ENCODE measurements at regions not wholly inside any gene's neighbourhood (a gene's known extent, or its start where the extent isn't known, plus 50 kb on each side); places are given as distances from the start of the nearest gene placed in this dataset.

DNA sequence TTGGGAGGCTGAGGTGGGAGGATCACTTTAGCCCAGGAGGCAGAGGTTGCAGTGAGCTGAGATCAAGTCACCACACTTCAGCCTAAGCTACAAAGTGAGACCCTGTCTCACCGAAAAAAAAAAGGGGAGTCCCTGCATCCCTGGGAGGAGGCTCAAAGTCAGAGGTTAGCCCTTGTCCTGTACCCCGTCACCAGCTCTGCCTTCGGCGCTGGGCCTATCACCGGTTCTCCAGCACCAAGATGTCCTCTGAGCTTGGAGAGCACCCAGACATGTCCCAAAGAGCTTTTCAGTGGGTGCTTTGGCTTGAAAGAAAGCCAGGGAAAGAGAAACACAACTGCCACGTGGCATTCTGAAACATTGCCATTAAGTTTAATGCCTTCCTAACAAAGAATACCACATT lies 356.9 kb upstream of the TSHZ3 start:
- H2BK15ac ChIP-seq (ENCODE audit: low read length) = no peak overlapping the region
- no peak overlapping the region for H2BK12ac ChIP-seq (ENCODE audit: low read depth, low read length)
- H4K91ac ChIP-seq (replicated peaks; ENCODE audit: insufficient read length, low read length) = no peak overlapping the region
- no peaks in the 10 kb centered on the region for H3K9me3 ChIP-seq (ENCODE audit: insufficient read depth in 2 of 2, low read depth in 1 of 2, low read length in 1 of 2)
- H2AFZ ChIP-seq (ENCODE audit: low read length) = no peak overlapping the region
- H3K79me1 ChIP-seq (ENCODE audit: low read depth, low read length) = no peaks in the 10 kb centered on the region
- WGBS, 2 experiments (ENCODE audit: extremely low coverage in 1 of 2, insufficient coverage in 1 of 2, insufficient read length in 1 of 2, insufficient replicate concordance in 2 of 2, low coverage in 1 of 2, low lambda C conversion rate in 2 of 2, missing lambda C conversion rate in 1 of 2) = 98% methylated on average over 6 of the region's 6 CpGs; no CpG with 5 or more reads in 1 of the 2 experiments
- ChIA-PET POLR2A (ENCODE audit: partially characterized antibody) (no interaction called here), CTCF (ENCODE audit: partially characterized antibody) (no interaction called here)
- H3K36me3 ChIP-seq (ENCODE audit: control insufficient read depth in 2 of 4, insufficient read depth in 4 of 4, low read length in 3 of 4) = no peaks in the 10 kb centered on the region
- no peak overlapping the region for H3K23ac ChIP-seq (ENCODE audit: insufficient read length)
- no peak overlapping the region for H3K4ac ChIP-seq (replicated peaks; ENCODE audit: insufficient read length, low read depth, low read length)
- no peaks in the 10 kb centered on the region for H4K20me1 ChIP-seq (replicated peaks in 1 of 2; ENCODE audit: control insufficient read depth in 1 of 2, insufficient read depth in 2 of 2, low read length in 2 of 2)
- H3K79me2 ChIP-seq (ENCODE audit: control insufficient read depth in 1 of 2, insufficient read depth in 2 of 2, low read length in 2 of 2) = no peaks in the 10 kb centered on the region
- H3K4me3 ChIP-seq (ENCODE audit: extremely low read depth in 1 of 4, insufficient read depth in 2 of 4, low read depth in 3 of 4, low read length in 4 of 4) = no peak overlapping the region
- FAIRE-seq (no peak), DNase-seq (ENCODE audit: low read depth in 1 of 2, low spot score in 2 of 2) (no peak)
- H2BK20ac ChIP-seq (ENCODE audit: low read length) = no peak overlapping the region
- no peak overlapping the region for H2AK5ac ChIP-seq (ENCODE audit: low read depth, low read length)
- no peak overlapping the region for H3K27ac ChIP-seq (ENCODE audit: low read depth, low read length)
- H3K4me2 ChIP-seq (ENCODE audit: insufficient read depth in 1 of 2, low read depth in 2 of 2, low read length in 2 of 2) = no peak overlapping the region
- no peaks in the 10 kb centered on the region for H3K4me1 ChIP-seq (replicated peaks in 1 of 4; ENCODE audit: control insufficient read depth in 3 of 4, insufficient read depth in 4 of 4, low read length in 3 of 4)
- TF ChIP-seq KDM5A (IDR thresholded peaks at IDR 0.05; ENCODE audit: low read length) (no peak), HDAC6 (IDR thresholded peaks at IDR 0.05; ENCODE audit: low read depth, low read length) (no peak), TCF12 (IDR thresholded peaks at IDR 0.05; ENCODE audit: low read depth, low read length) (no peak), CHD1 (IDR thresholded peaks at IDR 0.05; ENCODE audit: low read depth, low read length) (no peak), CTBP2 (IDR thresholded peaks at IDR 0.05; ENCODE audit: borderline replicate concordance, insufficient read depth, insufficient read length, low read length) (no peak), CEBPB (IDR thresholded peaks at IDR 0.05; ENCODE audit: low read depth, low read length) (no peak), PHF8 (conservative IDR thresholded peaks at IDR 0.05; ENCODE audit: low read depth, low read length) (no peak), RAD21 (IDR thresholded peaks at IDR 0.05 in 1 of 2, conservative IDR thresholded peaks at IDR 0.05 in 1 of 2; ENCODE audit: low read depth in 2 of 2, low read length in 2 of 2) (no peak)
- TF ChIP-seq, protein P1, sequence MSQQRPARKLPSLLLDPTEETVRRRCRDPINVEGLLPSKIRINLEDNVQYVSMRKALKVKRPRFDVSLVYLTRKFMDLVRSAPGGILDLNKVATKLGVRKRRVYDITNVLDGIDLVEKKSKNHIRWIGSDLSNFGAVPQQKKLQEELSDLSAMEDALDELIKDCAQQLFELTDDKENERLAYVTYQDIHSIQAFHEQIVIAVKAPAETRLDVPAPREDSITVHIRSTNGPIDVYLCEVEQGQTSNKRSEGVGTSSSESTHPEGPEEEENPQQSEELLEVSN (IDR thresholded peaks at IDR 0.05) = no peak
- no peak overlapping the region for H4K5ac ChIP-seq (ENCODE audit: insufficient read length, low read depth, low read length)
- H3K18ac ChIP-seq (ENCODE audit: extremely low read depth, low read length) = no peak overlapping the region
- no peak overlapping the region for H3K56ac ChIP-seq (replicated peaks; ENCODE audit: insufficient read length, low read depth, low read length)
- no peaks in the 10 kb centered on the region for H3K27me3 ChIP-seq (replicated peaks in 1 of 4; ENCODE audit: control insufficient read depth in 3 of 4, extremely low read depth in 1 of 4, insufficient read depth in 3 of 4, low read length in 3 of 4)
- no peak overlapping the region for H2BK5ac ChIP-seq (ENCODE audit: low read depth, low read length)
- H4K8ac ChIP-seq (ENCODE audit: extremely low read depth, insufficient read depth, low read length) = no peak overlapping the region
- no peaks in the 10 kb centered on the region for H3K23me2 ChIP-seq (ENCODE audit: low read depth, low read length)
- H3K14ac ChIP-seq (ENCODE audit: insufficient read length) = no peak overlapping the region
- no peak overlapping the region for H3K9ac ChIP-seq (replicated peaks in 1 of 4; ENCODE audit: extremely low read depth in 1 of 4, low read depth in 3 of 4, low read length in 3 of 4)
- no peak overlapping the region for H2BK120ac ChIP-seq (replicated peaks; ENCODE audit: low read depth, low read length)
